Left ventricle myocardium superior (tissue), 1 donor: ENCODE measurements at regions not wholly inside any gene's neighbourhood (a gene's known extent, or its start where the extent isn't known, plus 50 kb on each side); places are given as distances from the start of the nearest gene placed in this dataset.

Experiments
- ATAC-seq: fragments of 200-7000 bp; cut with Tn5 transposase; one replicate; pipeline ENCODE4 v1.9.1; 2020; ENCODE audit warnings: mild to moderate bottlenecking, moderate library complexity
- DNase-seq: peaks from one replicate; pipeline ENCODE4 v3.0.0-alpha.2; 2020
- intact Hi-C: fragments of 100-400 bp; cut with micrococcal nuclease; formaldehyde crosslinking; loops from one replicate; pipeline ENCODE4 v1.11.0; 2022
- donor health status: DM: no; HTN: yes; CAD: no; lungs with severe emphysema.

DNA sequence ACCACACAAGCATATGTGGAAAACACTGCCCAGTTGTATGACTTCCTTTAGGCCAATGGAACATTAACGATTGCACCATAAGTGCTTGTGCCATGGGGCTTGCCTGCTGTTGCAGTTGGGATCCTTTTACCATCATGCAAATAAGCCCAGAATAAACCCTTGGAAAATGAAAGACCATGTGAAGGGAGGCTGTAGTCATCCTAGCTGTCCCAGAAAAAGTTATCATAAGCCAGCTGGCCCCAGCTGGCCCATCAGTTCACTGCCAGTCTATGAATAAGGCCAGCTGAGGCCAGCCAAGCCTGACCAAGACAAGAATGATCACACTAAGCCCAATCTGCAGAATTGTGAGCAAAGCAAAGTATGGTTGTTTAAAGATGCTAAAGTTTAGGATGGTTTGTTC, 253.9 kb upstream of the ARHGAP20 start:
- peak; percentile 50 for ATAC-seq
- DNase-seq, result peak; percentile 45
- intact Hi-C loops, result no loop called here

DNA sequence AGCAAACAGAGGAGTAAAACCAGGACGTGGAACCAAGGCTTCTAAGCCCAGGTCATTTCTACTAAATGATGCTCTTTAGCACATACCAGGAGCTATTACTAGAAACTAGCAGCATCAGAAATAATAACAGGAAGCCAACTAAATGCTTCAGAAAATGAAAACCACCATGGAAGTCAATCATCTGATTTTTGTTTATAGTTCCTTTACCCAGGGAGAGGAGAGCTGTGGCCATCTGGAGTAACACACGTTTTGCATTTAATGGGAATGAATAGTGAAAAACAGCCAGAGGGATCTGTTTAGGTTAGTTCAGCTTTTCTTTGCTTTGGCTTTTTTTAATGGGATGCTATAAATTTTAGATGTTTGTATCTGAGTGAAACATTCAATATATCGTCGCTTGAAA, 250.7 kb upstream of the ARHGAP20 start:
- ATAC-seq (no peak), DNase-seq (no peak)
- intact Hi-C loops, result no loop called here

DNA sequence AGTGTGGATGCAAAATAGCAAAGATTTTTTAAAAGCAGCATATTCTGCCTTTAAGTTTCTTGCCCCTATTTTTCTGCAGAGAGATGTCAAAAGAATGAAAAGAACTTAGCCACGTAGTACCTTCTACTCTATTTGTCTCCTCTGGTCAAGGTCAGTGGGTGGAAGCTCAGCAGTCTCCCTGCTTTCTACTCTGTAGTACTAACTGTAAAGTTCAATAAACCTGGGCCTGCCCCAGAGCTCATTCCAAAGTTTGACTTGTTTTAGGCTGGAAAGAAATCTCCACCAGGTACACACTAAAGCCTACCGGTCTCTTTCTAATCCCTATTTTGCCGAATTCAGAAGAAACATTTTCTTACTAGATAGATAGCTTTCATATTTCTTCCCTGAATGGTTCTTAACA, 247.9 kb upstream of the ARHGAP20 start:
- intact Hi-C loops, result no loop called here
- ATAC-seq, result no peak
- no peak for DNase-seq

DNA sequence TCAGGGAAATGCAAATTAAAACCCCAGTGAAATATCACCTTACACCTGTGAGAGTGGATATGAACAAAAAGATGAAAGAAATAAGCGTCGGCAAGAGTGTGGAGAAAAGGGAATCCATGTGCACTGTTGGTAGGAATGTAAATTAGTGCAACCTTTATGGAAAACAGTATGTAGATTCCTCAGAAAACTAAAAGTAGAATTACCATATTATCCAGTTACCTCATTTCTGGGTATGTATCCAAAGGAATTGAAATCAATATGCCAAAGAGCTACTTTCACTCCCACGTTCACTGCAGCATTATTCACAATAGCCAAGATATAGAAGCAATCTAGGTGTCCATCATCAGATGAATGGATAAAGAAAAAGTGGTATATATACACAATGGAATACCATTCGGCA, 246.0 kb upstream of the ARHGAP20 start:
- ATAC-seq, result no peak
- intact Hi-C loops, result no loop called here
- no peak for DNase-seq

DNA sequence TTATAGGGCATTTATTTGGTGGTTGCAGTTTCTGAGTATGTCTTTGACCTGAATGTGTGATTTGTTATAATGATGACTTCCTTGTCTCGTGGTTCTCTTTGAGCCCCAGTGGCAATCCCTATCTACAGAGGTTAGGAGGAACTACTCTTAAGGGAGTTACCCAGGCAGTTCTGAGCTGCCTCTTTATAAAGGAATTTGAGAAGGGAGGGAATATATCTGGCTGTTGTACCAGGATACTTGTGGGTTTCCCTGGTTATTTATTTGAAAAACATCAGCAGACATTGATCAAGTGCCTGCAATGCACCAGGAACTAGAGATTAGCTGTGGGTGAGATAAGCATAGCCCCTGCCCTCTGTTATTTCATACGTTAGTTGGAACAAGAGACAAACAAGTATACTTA, 243.5 kb upstream of the ARHGAP20 start:
- intact Hi-C loops, result no loop called here
- no peak for DNase-seq
- ATAC-seq, result no peak

DNA sequence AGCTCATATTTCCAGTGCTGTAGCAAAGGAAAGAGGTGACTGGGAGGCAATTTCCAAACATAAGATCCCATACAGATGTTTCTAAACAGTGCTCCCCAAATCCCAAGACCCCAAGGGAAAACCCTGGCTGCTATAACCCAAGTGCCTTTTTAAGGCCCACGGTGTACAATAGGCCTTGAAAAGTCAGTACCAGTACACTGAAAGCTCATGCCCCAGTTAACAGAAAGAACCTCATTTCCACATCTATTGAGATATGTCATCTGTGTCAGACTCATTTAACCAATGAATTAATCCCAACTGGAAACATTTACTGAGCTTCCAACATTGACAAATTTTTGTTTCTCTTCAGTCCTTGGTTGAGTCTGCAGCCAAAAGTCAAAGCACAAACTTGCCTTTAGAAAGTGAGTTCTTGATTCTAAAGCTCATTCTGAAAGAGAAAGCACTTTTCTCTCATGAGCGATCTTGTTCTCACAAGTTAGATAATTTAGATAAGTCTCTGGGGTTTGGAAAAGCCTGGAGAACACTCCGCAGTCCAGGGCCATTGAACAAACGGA, 239.8 kb upstream of the ARHGAP20 start:
- intact Hi-C loops, result no loop called here
- DNase-seq, result no peak
- ATAC-seq, result peak; percentile 12

DNA sequence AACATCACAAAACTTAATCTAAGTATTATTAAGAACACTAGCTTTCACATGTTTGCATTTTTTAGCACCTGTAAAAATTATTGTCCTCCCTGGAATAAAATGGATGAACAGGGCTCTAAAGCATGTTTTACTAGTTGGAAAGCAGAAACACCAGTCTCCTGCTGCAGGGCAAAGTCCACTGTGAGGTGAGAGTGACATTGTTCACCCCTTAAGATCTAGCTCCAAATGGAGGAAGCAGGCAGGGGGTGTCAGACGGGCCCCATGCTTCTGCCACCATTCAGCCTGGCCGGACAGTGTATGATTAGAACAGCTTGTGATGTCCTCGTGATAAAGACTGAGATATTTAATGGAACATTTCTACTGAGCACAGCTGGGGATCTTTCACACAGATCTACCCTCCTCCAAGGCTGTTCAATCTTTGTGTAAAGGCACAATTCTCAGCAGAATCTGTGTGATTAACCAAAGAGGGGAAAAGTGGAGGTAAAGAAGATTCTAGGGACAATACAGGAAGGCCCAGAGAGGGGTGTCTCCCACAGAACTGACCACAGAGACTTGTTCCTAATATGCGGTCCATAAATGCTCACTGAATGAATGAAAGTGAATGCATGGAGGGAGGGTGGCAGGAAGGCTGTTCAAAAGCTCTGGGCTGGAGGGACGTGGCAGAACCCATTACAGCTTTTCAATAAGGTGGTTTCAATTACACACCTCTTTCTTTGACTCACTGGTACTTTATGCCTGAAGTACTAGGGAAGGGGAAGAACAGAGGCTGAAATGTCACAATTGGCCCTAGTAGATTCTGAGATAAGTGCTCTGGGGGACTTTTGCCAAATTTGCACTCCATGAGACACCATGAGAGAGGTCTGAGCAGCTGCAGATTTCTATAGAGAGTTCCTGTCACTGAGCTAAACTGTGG, 239.1 kb upstream of the ARHGAP20 start:
- DNase-seq (no peak), ATAC-seq (no peak)
- intact Hi-C loops, result no loop called here

DNA sequence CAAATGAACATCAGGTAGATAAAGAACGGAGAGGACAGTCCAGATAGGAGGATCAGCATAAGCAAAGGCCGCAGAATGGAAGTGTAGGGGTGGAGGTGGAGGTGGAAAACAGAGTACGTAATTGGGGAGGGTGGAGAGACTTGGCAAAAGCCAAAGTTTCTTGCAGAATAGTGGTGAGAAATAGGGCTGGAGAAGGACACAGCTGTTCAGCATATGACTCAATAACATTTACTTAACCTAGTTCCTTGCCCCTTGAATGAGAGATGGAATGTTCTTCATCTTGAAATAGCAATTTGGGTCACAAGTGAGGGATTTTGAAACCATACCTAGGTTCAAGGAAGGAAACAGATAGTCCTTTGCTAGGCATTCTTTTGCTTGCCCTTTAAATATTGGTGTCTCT, 235.9 kb upstream of the ARHGAP20 start:
- intact Hi-C loops, result no loop called here
- ATAC-seq (peak; percentile 94), DNase-seq (no peak)

DNA sequence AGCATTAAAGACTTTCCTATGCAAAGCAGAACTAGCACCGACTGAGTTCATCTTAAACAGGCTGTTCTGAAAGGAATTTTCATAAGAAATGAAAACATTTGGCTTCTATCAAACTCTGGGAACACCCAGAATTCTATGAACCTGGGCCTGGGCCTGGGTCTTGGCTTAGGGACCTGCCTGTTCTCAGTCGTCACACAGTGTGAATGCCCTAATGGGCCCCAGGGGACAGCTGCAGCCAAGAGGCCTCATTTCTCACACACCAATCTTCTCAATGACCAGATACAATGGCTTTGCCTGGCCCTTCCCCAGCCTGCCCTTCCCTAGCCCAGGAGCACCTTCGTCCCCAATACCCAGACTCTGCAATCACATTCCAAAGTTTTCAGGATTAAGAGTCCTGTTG, 234.9 kb upstream of the ARHGAP20 start:
- DNase-seq (peak; percentile 40), ATAC-seq (peak; percentile 76)
- intact Hi-C loops, result no loop called here

DNA sequence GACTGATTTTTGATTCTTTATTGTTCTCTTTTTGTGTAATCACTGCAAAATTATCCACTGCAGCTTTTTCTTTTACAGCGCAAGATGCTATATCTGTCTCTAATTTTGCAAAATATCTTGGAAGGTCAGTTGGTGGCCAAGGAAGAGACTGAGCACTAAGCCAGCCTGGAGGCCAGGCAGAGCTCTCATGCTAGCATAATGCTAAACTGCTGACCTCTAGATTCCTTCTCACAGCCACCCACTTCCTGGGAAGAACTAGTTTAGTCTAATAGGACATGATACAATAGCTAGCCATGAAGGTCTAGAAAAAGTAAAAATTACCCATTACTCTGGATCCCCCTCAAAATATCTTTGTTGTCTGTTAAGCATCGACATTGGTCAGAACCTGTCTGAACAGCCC, 227.2 kb upstream of the ARHGAP20 start:
- DNase-seq, result no peak
- ATAC-seq, result no peak
- intact Hi-C loops, result no loop called here

DNA sequence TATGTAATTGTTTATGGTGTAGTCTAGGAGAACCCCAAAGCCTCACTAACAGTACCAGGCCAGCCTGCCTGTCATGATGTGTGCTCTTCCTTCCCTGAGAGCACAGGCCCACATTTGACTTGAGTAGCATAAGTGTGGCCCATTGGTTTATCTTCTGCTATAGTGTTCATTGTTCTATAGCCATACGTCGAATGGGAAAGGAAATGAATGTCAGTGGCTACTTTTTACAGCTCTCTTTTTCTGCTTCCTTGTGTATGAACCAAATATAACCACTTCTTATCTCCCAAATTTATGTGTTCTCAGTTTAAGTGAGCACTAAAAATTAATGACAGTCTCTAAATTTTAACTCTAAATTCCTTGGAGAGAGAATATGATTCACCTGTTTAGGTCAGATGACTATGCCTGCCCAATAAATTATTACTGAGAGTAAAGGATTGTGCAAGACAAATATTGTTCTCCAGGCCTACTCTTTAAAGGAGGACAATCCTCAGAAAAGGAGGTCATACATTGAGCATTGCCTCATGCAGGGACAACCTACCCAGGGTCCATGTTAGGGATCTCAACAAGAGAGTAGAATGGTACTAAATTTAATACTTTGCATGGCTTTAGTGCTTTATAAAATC, 222.9 kb upstream of the ARHGAP20 start:
- intact Hi-C loops, result no loop called here
- ATAC-seq (no peak), DNase-seq (no peak)

DNA sequence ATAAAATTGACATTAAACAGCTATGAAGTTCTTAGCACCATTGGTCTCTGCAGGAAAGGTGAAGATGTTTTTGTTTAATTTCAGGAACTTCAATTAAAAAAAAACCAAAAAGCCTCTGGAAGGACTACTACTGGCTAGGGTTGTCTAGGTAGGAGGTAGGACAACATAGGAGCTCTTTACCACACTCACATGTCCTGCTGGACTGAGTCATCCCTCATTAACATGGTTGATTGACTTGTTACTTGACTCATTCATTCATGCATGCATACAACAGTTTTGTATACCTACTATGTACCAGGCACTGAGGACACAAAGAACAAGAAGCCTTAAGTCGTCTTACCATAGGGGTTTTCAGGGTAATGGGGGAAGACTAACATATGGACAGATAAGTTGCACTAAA, 216.9 kb upstream of the ARHGAP20 start:
- DNase-seq (no peak), ATAC-seq (no peak)
- intact Hi-C loops, result no loop called here

DNA sequence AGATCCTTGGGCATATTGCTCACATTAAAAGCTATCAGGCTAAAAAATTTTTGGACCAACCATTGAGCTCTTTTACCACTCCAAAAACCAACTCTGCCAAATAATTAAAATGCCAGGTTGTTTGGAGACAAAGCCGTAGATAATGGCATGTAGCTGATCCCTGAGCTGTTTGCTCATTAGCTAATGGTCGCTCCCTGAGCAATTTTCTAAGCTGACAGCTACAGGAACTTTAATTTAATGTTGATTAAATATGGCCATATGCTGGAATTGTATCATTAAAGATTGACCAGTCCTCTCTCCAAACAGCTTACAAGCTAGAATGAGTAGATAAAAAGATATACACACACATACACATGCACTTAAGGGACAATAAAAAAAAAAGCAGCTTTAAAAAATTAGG, 216.2 kb upstream of the ARHGAP20 start:
- ATAC-seq (no peak), DNase-seq (no peak)
- intact Hi-C loops, result no loop called here

DNA sequence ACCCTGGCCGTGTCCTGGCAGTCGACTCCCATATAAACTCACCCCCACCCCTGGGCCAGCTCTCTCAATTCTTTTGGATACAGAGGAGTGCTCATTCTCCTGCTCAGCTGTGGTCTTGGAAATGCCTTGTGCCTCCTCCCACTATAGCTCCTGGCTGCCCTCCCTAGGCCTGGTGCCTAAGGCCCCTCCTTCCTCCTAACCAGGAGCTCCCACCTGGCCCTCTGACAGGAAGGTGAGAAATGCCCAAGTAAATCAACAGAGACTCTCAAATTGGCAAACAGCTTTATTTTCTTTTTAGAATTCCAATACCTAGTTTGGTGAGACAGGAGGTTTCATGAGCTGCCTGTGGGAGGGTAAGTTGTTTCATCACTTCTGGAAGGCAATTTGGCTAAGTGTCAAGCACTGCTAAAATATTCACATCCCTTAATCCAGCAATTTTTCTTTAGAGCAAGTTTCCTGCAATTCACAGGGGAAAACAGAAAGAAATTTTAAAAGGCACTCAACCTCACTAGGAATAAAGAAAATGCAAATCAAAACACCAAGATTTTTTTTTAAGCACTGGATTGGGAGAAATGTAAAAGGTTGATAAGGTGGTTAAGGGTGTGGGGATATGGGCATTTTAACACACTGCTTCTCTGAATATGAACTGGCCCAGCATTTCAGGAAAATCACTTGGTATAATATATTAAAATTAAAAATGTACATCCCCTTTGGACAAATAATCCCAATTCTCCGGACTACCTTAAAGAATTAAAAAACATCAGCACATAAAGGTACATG, 209.7 kb upstream of the ARHGAP20 start:
- intact Hi-C loops, result no loop called here
- DNase-seq (peak; percentile 25), ATAC-seq (peak; percentile 34)

DNA sequence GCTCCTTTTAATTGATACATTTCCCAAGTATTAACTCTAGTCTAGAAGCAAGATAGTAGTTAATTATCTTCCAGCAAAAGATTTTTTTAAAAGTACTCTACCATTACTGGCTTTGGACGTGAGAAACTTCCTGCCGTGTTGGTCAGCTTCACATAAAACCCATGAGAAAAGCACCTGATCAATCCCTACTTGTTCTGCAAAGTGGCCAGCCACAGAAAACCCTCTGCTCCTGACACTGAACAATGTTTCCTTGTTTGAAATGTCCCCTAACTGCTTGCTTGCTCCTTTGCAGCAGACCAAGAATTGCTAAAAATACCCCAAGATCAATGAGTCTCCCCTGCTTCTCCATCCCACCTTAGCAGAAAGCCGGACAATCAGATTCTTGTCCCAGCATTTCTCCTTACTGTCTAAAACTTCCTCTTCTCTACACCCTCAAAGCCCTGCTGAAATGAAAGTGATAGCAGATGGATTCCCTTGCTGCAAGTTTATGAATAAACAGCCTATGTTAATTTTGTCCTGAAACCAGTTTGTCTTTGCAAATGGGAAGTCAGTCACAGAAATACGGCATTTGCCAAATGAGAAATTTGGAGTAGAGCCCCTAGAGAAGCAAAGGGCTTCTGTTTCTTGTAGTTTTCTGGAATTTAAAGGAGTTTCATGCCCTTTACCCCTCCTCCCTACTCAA, 207.1 kb upstream of the ARHGAP20 start:
- ATAC-seq (no peak), DNase-seq (no peak)
- intact Hi-C loops, result no loop called here

DNA sequence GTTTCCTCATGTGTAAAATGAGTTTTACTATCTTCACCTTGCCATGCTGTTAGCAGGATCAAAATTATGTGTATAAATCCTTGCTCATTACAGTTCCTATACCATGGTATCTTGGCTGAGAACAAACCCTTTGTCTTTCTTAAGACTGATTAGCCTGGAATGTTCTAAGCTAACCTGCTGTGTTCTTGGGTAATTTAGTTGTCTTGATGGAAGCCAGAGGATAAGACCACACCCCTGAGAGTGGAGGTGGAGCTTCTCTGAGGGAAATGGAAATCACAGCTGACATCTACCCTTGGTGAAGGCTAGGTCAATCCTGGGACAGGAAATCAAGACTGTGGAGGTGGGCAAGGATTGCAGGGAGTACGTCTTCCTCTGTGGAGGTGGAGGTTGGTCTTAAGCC, 206.1 kb upstream of the ARHGAP20 start:
- ATAC-seq (no peak), DNase-seq (no peak)
- intact Hi-C loops, result no loop called here

DNA sequence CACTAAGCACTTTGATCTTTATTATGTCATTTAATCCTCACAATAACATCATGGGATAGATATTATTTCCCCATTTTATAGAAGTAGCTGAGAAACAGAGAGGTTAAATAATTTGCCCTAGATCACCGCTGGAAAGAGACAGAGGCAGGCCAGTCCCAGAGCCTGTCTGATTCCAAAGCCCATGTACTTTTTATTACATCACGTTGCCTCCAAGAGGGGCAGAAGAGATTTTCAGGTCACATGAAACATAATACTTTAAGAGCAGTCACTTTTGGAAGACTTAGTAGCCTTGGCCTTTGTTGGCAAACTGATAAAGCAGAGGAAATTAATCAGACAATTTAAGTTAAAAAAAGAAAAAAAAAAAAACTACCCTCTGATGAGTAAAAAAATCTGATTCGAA, 200.2 kb upstream of the ARHGAP20 start:
- DNase-seq, result no peak
- intact Hi-C loops, result no loop called here
- no peak for ATAC-seq

DNA sequence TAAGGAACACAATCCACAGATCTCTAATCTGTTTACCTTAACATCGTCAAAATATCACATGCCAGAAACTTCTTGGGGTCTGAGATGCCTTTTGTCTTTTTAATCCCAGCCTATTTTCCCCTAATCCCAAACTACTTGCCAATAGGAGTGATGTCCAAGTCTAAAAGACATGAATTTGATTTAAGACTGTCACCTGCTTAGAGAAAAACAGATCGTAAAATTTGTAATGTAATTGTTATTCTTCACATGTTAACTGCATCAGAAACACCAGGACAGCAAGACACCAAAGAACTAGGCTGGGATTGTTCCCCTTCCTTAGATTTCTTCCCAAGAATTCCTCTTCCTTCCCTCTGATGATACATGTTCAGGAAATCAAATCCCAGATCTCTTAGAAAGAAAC, 198.1 kb upstream of the ARHGAP20 start:
- DNase-seq (no peak), ATAC-seq (no peak)
- intact Hi-C loops, result no loop called here

DNA sequence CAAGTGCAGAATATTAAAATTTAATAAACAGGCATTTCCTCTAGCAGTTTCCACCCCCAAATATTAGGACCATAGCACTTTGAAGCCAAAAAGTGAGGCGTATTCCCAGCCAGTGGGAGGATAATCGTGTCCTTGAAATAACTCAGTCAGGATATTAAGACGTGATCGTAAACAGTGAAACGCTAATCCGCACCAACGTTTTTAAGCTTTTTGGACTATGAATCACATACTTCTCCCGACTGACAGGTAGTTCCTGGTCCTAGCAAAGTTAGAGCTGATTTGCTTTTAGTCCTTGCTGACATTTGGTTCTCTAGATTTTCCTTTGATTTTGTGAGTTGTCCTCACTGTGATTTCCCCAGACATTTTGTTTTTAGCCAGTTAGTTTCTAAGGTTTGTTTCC, 197.1 kb upstream of the ARHGAP20 start:
- DNase-seq, result no peak
- ATAC-seq, result no peak
- intact Hi-C loops, result no loop called here
